ENCODE measurements at regions not wholly inside any gene's neighbourhood (a gene's known extent, or its start where the extent isn't known, plus 50 kb on each side); places are given as distances from the start of the nearest gene placed in this dataset.

- no peak for TF ChIP-seq CTCF (IDR thresholded peaks at IDR 0.05)
- Histone ChIP-seq H3K4me3 (no peak overlapping the region), H3K27ac (no peak overlapping the region)
- DNase-seq (ENCODE audit: low spot score): no peak
Observed at GRCh38 chr14:49405291-49405690, 180.9 kb downstream of the RPS29 start.

GRCh38 chr14:49401373-49401772, 184.8 kb downstream of the RPS29 start:
- no peak for DNase-seq (ENCODE audit: low spot score)
- H3K27ac ChIP-seq: no peak overlapping the region
- no peak for TF ChIP-seq CTCF (IDR thresholded peaks at IDR 0.05)
- H3K4me3 ChIP-seq: no peak overlapping the region

GRCh38 chr14:49396801-49397200, 189.4 kb downstream of the RPS29 start:
- TF ChIP-seq CTCF (IDR thresholded peaks at IDR 0.05): no peak
- no peak for DNase-seq (ENCODE audit: low spot score)
- H3K4me3 ChIP-seq: no peak overlapping the region
- H3K27ac ChIP-seq: no peak overlapping the region

- DNase-seq (ENCODE audit: low spot score): no peak
- TF ChIP-seq CTCF (IDR thresholded peaks at IDR 0.05): no peak
- H3K27ac ChIP-seq: no peak overlapping the region
- no peak overlapping the region for H3K4me3 ChIP-seq
Observed at GRCh38 chr14:49381778-49382177, 204.4 kb downstream of the RPS29 start.

GRCh38 chr14:49367696-49368095, 218.5 kb downstream of the RPS29 start:
- DNase-seq (ENCODE audit: low spot score): no peak
- no peak for TF ChIP-seq CTCF (IDR thresholded peaks at IDR 0.05)
- Histone ChIP-seq H3K27ac (no peak overlapping the region), H3K4me3 (no peak overlapping the region)

GRCh38 chr14:49366416-49366815, 219.8 kb downstream of the RPS29 start:
- H3K4me3 ChIP-seq: no peak overlapping the region
- no peak overlapping the region for H3K27ac ChIP-seq
- no peak for TF ChIP-seq CTCF (IDR thresholded peaks at IDR 0.05)
- DNase-seq (ENCODE audit: low spot score): no peak

- H3K4me3 ChIP-seq: no peak overlapping the region
- TF ChIP-seq CTCF (IDR thresholded peaks at IDR 0.05): no peak
- H3K27ac ChIP-seq: no peak overlapping the region
- no peak for DNase-seq (ENCODE audit: low spot score)
Observed at GRCh38 chr14:49364752-49365117, 221.4 kb downstream of the RPS29 start.

Measured in coronary artery (tissue), 2 donors.